HepG2 (cell line): ENCODE measurements at regions not wholly inside any gene's neighbourhood (a gene's known extent, or its start where the extent isn't known, plus 50 kb on each side); places are given as distances from the start of the nearest gene placed in this dataset.

ENCODE experiments used
- ARID5B ChIP-seq: IDR thresholded peaks from 2 replicates; pipeline ENCODE4 v1.4.0; 2020; ENCODE audit warnings: mild to moderate bottlenecking, missing genetic modification reagents
- BCLAF1 ChIP-seq: fragments of 450-650 bp; IDR thresholded peaks from 2 replicates; pipeline ENCODE4 v1.6.1; 2017; ENCODE audit warnings: mild to moderate bottlenecking
- DRAP1 ChIP-seq: IDR thresholded peaks from 2 replicates; pipeline ENCODE4 v1.6.1; 2016; ENCODE audit warnings: missing genetic modification reagents, missing compliant biosample characterization
- ELF3 ChIP-seq: IDR thresholded peaks from 2 replicates; pipeline ENCODE4 v1.6.1; 2016; ENCODE audit warnings: missing genetic modification reagents, missing compliant biosample characterization
- EZH2 ChIP-seq: conservative IDR thresholded peaks from 2 replicates; pipeline ENCODE4 v1.6.1; 2012; ENCODE audit warnings: mild to moderate bottlenecking, low read depth, low read length, moderate library complexity
- GABPB1 ChIP-seq: IDR thresholded peaks from 2 replicates; pipeline ENCODE4 v1.6.1; 2016; ENCODE audit warnings: mild to moderate bottlenecking, missing genetic modification reagents, moderate library complexity, missing compliant biosample characterization
- GTF2F1 ChIP-seq: fragments of 150-350 bp; IDR thresholded peaks from 2 replicates; pipeline ENCODE4 v1.6.1; 2014; ENCODE audit warnings: low read length
- HOXA3 ChIP-seq: sonication (generic); formaldehyde crosslinking; IDR thresholded peaks from 2 replicates; pipeline ENCODE4 v1.5.0; 2020; ENCODE audit warnings: missing genetic modification reagents
- LCORL ChIP-seq, 2 experiments: fragments of 450-650 bp in 1 of 2; sonication (generic) in 1 of 2; formaldehyde crosslinking in 1 of 2; IDR thresholded peaks; 2 replicates each; pipeline versions ENCODE4 v1.5.0 to v1.6.1; 2017 to 2020; ENCODE audit warnings: antibody characterized with exemption in 1 of 2, missing genetic modification reagents in 1 of 2
- MBNL3 ChIP-seq: fragments of 250-450 bp; sonication (Bioruptor Pico); conservative IDR thresholded peaks from 2 replicates; pipeline ENCODE4 v1.8.0; 2022; ENCODE audit warnings: mild to moderate bottlenecking, inconsistent platforms
- PRMT3 ChIP-seq: sonication (generic); formaldehyde crosslinking; IDR thresholded peaks from 2 replicates; pipeline ENCODE4 v1.8.1; 2022; ENCODE audit warnings: low read depth, mild to moderate bottlenecking, moderate library complexity, missing genetic modification reagents, borderline replicate concordance
- RARA ChIP-seq: IDR thresholded peaks from 2 replicates; pipeline ENCODE4 v1.6.1; 2016; ENCODE audit warnings: missing genetic modification reagents, missing compliant biosample characterization
- TBX2 ChIP-seq: sonication (generic); formaldehyde crosslinking; IDR thresholded peaks from 2 replicates; pipeline ENCODE4 v1.5.0; 2020; ENCODE audit warnings: missing genetic modification reagents, mild to moderate bottlenecking, borderline replicate concordance
- TFAP4 ChIP-seq: sonication (generic); IDR thresholded peaks from 2 replicates; pipeline ENCODE4 v1.6.1; 2016; ENCODE audit warnings: low read depth, borderline replicate concordance
- ZBTB14 ChIP-seq: sonication (generic); formaldehyde crosslinking; IDR thresholded peaks from 2 replicates; pipeline ENCODE4 v1.4.0; 2020; ENCODE audit warnings: missing genetic modification reagents
- ZBTB3 ChIP-seq: sonication (generic); formaldehyde crosslinking; IDR thresholded peaks from 2 replicates; pipeline ENCODE4 v1.4.0; 2020; ENCODE audit warnings: low read depth, mild to moderate bottlenecking, moderate library complexity, missing genetic modification reagents, borderline replicate concordance
- ZBTB7B ChIP-seq: sonication (generic); formaldehyde crosslinking; IDR thresholded peaks from 2 replicates; pipeline ENCODE4 v1.4.0; 2020; ENCODE audit warnings: missing genetic modification reagents
- ZFP36 ChIP-seq: fragments of 150-350 bp; IDR thresholded peaks from 2 replicates; pipeline ENCODE4 v1.6.1; 2018; ENCODE audit warnings: borderline replicate concordance, low read length, low read depth; ENCODE audit not compliant: partially characterized antibody
- ZNF878 ChIP-seq: sonication (generic); formaldehyde crosslinking; IDR thresholded peaks from 2 replicates; pipeline ENCODE4 v1.8.1; 2023; ENCODE audit warnings: mild to moderate bottlenecking, missing genetic modification reagents, moderate library complexity
- ZSCAN12 ChIP-seq: sonication (generic); formaldehyde crosslinking; IDR thresholded peaks from 2 replicates; pipeline ENCODE4 v1.9.0; 2021; ENCODE audit warnings: mild to moderate bottlenecking, missing genetic modification reagents

GRCh38 chr10:114767101-114767985 lies 54.2 kb upstream of the FHIP2A start (continued):
- no peak for TF ChIP-seq ZBTB7B
- no peak for TF ChIP-seq GTF2F1
- no peak for TF ChIP-seq TBX2 (CRISPR knock-in tag)
- TF ChIP-seq GABPB1 = peak; percentile 29; the same call in 1 of the 2 replicates
- TF ChIP-seq ZNF878 = no peak
- no peak for TF ChIP-seq ELF3 (CRISPR knock-in tag)
- no peak for TF ChIP-seq BCLAF1
- TF ChIP-seq ARID5B (CRISPR knock-in tag) = peak; percentile 23; the same call in 1 of the 2 replicates
- TF ChIP-seq RARA (CRISPR knock-in tag) = peak; percentile 66
- TF ChIP-seq PRMT3 = no peak
- no peak for TF ChIP-seq LCORL (IDR thresholded peaks at IDR 0.05)
- 0 out of 2 replicates have a peak, but pooled peaks have one; percentile 30 for TF ChIP-seq LCORL (CRISPR knock-in tag; IDR thresholded peaks at IDR 0.05)
- no peak for TF ChIP-seq DRAP1 (CRISPR knock-in tag)
- TF ChIP-seq TFAP4 = peak; percentile 24; the same call in 1 of the 2 replicates
- TF ChIP-seq ZBTB14 (CRISPR knock-in tag) = no peak
- 0 out of 2 replicates have a peak, but pooled peaks have one; percentile 13 for TF ChIP-seq HOXA3 (CRISPR knock-in tag)
- 0 out of 2 replicates have a peak, but pooled peaks have one; percentile 45 for TF ChIP-seq EZH2
- no peak for TF ChIP-seq ZBTB3 (CRISPR knock-in tag)
- TF ChIP-seq ZFP36 = no peak
- TF ChIP-seq ZSCAN12 (CRISPR knock-in tag) = no peak
- no peak for TF ChIP-seq MBNL3 (CRISPR knock-in tag)
